Neural cell (in vitro differentiated cells): ENCODE measurements at regions not wholly inside any gene's neighbourhood (a gene's known extent, or its start where the extent isn't known, plus 50 kb on each side); places are given as distances from the start of the nearest gene placed in this dataset.

ENCODE experiments used
- H2AFZ ChIP-seq: fragments of 200-600, 300-800 bp; sonication (generic), shearing (Covaris generic); 2 replicates; pipeline ENCODE4 v1.6.0; 2014; ENCODE audit warnings: low read depth, mild to moderate bottlenecking, antibody characterized with exemption, low read length, moderate library complexity
- H3F3A ChIP-seq: fragments of 200-600 bp; shearing (Covaris generic); 2 replicates; pipeline ENCODE4 v1.6.1; 2016; ENCODE audit warnings: mild to moderate bottlenecking, moderate library complexity, mixed read lengths, antibody characterized with exemption, low read length; ENCODE audit not compliant: insufficient read depth, poor library complexity, severe bottlenecking
- H3K27ac ChIP-seq: fragments of 200-600, 300-800 bp; sonication (generic), shearing (Covaris generic); 2 replicates; pipeline ENCODE4 v1.5.1; 2014; ENCODE audit warnings: mild to moderate bottlenecking, low read length, moderate library complexity
- H3K27me3 ChIP-seq: fragments of 300-800, 200-600 bp; sonication (generic), shearing (Covaris generic); 2 replicates; pipeline ENCODE4 v1.6.0; 2014; ENCODE audit warnings: mild to moderate bottlenecking, low read depth, low read length, moderate library complexity; ENCODE audit not compliant: insufficient read depth
- H3K36me3 ChIP-seq: fragments of 300-800, 200-600 bp; sonication (generic), shearing (Covaris generic); 2 replicates; pipeline ENCODE4 v1.5.1; 2014; ENCODE audit warnings: mild to moderate bottlenecking, antibody characterized with exemption, low read length, moderate library complexity; ENCODE audit not compliant: insufficient read depth
- H3K4me2 ChIP-seq: fragments of 300-800, 200-600 bp; sonication (generic), shearing (Covaris generic); 2 replicates; pipeline ENCODE4 v1.6.0; 2014; ENCODE audit warnings: mild to moderate bottlenecking, low read length
- H3K4me3 ChIP-seq: fragments of 300-800, 200-600 bp; sonication (generic), shearing (Covaris generic); 2 replicates; pipeline ENCODE4 v1.5.1; 2014; ENCODE audit warnings: mild to moderate bottlenecking, low read length, moderate library complexity
- H3K79me2 ChIP-seq: fragments of 200-600 bp; shearing (Covaris generic); replicated peaks from 2 replicates; pipeline ENCODE4 v1.6.0; 2014; ENCODE audit warnings: mild to moderate bottlenecking, low read length, moderate library complexity; ENCODE audit not compliant: insufficient read depth
- H3K9ac ChIP-seq: fragments of 300-800, 200-600 bp; sonication (generic), shearing (Covaris generic); 2 replicates; pipeline ENCODE4 v1.6.1; 2016; ENCODE audit warnings: mild to moderate bottlenecking, low read length, mixed read lengths
- H3K9me2 ChIP-seq: fragments of 200-600 bp; shearing (Covaris generic); 2 replicates; pipeline ENCODE4 v1.6.1; 2016; ENCODE audit warnings: mild to moderate bottlenecking, low read length, mixed read lengths; ENCODE audit not compliant: insufficient read depth
- H3K9me3 ChIP-seq: fragments of 200-600, 300-800 bp; sonication (generic), shearing (Covaris generic); 2 replicates; pipeline ENCODE4 v1.6.1; 2016; ENCODE audit warnings: mild to moderate bottlenecking, mixed run types, low read length, moderate library complexity, mixed read lengths
- H4K20me1 ChIP-seq: fragments of 200-600 bp; shearing (Covaris generic); 2 replicates; pipeline ENCODE4 v1.6.1; 2016; ENCODE audit warnings: mild to moderate bottlenecking, mixed run types; ENCODE audit not compliant: insufficient read depth
- CTCF ChIP-seq: fragments of 450-650 bp; IDR thresholded peaks from 2 replicates; pipeline ENCODE4 v1.5.1; 2014; ENCODE audit warnings: antibody characterized with exemption, mild to moderate bottlenecking, moderate library complexity; ENCODE audit not compliant: poor library complexity, severe bottlenecking
- EP300 ChIP-seq: fragments of 450-650 bp; conservative IDR thresholded peaks from 2 replicates; pipeline ENCODE4 v1.6.1; 2014; ENCODE audit warnings: antibody characterized with exemption, mild to moderate bottlenecking, moderate library complexity; ENCODE audit not compliant: poor library complexity, severe bottlenecking
- EZH2 ChIP-seq: fragments of 200-600, 300-800 bp; shearing (Covaris generic), sonication (generic); IDR thresholded peaks from 2 replicates; pipeline ENCODE4 v1.6.1; 2014; ENCODE audit warnings: antibody characterized with exemption, low read length, borderline replicate concordance, mild to moderate bottlenecking; ENCODE audit not compliant: insufficient read depth, poor library complexity, severe bottlenecking
- MXI1 ChIP-seq: fragments of 450-650 bp; conservative IDR thresholded peaks from 2 replicates; pipeline ENCODE4 v1.6.1; 2014; ENCODE audit warnings: antibody characterized with exemption, mild to moderate bottlenecking; ENCODE audit not compliant: poor library complexity, severe bottlenecking
- POLR2AphosphoS5 ChIP-seq: IDR thresholded peaks from 2 replicates; pipeline ENCODE4 v1.6.1; 2012
- REST ChIP-seq: IDR thresholded peaks from 2 replicates; pipeline ENCODE4 v1.6.1; 2012; ENCODE audit warnings: borderline replicate concordance
- SMC3 ChIP-seq: fragments of 450-650 bp; conservative IDR thresholded peaks from 2 replicates; pipeline ENCODE4 v1.6.1; 2014; ENCODE audit warnings: antibody characterized with exemption, mild to moderate bottlenecking, moderate library complexity; ENCODE audit not compliant: poor library complexity
- TAF1 ChIP-seq: IDR thresholded peaks from 2 replicates; pipeline ENCODE4 v1.6.1; 2012; ENCODE audit warnings: low read depth

- no peaks in the 10 kb centered on the region for H3K36me3 ChIP-seq
- TF ChIP-seq EZH2 (no peak), TAF1 (no peak), SMC3 (no peak), MXI1 (no peak), POLR2AphosphoS5 (no peak), EP300 (no peak), REST (no peak)
- no peaks in the 10 kb centered on the region for H3K9me2 ChIP-seq
- H3K27me3 ChIP-seq = no peaks in the 10 kb centered on the region
- H4K20me1 ChIP-seq = no peaks in the 10 kb centered on the region
- H3K79me2 ChIP-seq = no peaks in the 10 kb centered on the region
- no peaks in the 10 kb centered on the region for H3F3A ChIP-seq
- no peak overlapping the region for H3K27ac ChIP-seq
- H3K4me3 ChIP-seq = no peak overlapping the region
- no peaks in the 10 kb centered on the region for H3K9me3 ChIP-seq
- no peak overlapping the region for H2AFZ ChIP-seq
- H3K9ac ChIP-seq = no peak overlapping the region
- no peak overlapping the region for H3K4me2 ChIP-seq
Observed at GRCh38 chr6:40910260-40910893, 128.6 kb downstream of the UNC5CL start.

- TF ChIP-seq REST = no peak
- no peak for TF ChIP-seq EZH2
- no peak for TF ChIP-seq EP300
- TF ChIP-seq POLR2AphosphoS5 = no peak
- no peak for TF ChIP-seq MXI1
- no peak for TF ChIP-seq TAF1
- TF ChIP-seq CTCF = no peak
- Histone ChIP-seq H3K9me2 (no peaks in the 10 kb centered on the region), H3K9me3 (no peaks in the 10 kb centered on the region), H4K20me1 (no peaks in the 10 kb centered on the region), H3K79me2 (no peaks in the 10 kb centered on the region), H3K4me3 (no peak overlapping the region), H3K36me3 (no peaks in the 10 kb centered on the region), H3K9ac (no peak overlapping the region), H2AFZ (no peak overlapping the region), H3K4me2 (no peak overlapping the region), H3F3A (no peaks in the 10 kb centered on the region), H3K27ac (no peak overlapping the region), H3K27me3 (no peaks in the 10 kb centered on the region)
Observed at GRCh38 chr6:40909811-40910210, 129.2 kb downstream of the UNC5CL start.
